Neural progenitor cell (in vitro differentiated cells): ENCODE measurements at regions not wholly inside any gene's neighbourhood (a gene's known extent, or its start where the extent isn't known, plus 50 kb on each side); places are given as distances from the start of the nearest gene placed in this dataset.

Source experiments
- DNase-seq: peaks from one replicate; pipeline ENCODE4 v3.0.0-alpha.2; 2016; ENCODE audit warnings: low spot score
- H2AFZ ChIP-seq: fragments of 200-600 bp; sonication (generic); replicated peaks from 2 replicates; pipeline ENCODE4 v1.6.1; 2016; ENCODE audit warnings: antibody characterized with exemption
- H3F3A ChIP-seq: fragments of 200-600 bp; sonication (generic); 2 replicates; pipeline ENCODE4 v1.6.1; 2016; ENCODE audit warnings: antibody characterized with exemption, low read depth
- H3K27ac ChIP-seq: fragments of 200-600 bp; sonication (generic); 2 replicates; pipeline ENCODE4 v1.5.1; 2016; ENCODE audit warnings: mild to moderate bottlenecking
- H3K27me3 ChIP-seq: fragments of 200-600 bp; sonication (generic); 2 replicates; pipeline ENCODE4 v1.6.1; 2016; ENCODE audit warnings: mild to moderate bottlenecking, moderate library complexity
- H3K36me3 ChIP-seq: fragments of 200-600 bp; sonication (generic); 2 replicates; pipeline ENCODE4 v1.5.1; 2016
- H3K4me1 ChIP-seq: fragments of 200-600 bp; sonication (generic); 2 replicates; pipeline ENCODE4 v1.6.1; 2016; ENCODE audit warnings: mixed run types
- H3K4me2 ChIP-seq: fragments of 200-600 bp; sonication (generic); 2 replicates; pipeline ENCODE4 v1.6.1; 2016
- H3K4me3 ChIP-seq: fragments of 200-600 bp; sonication (generic); 2 replicates; pipeline ENCODE4 v1.5.1; 2016
- H3K79me2 ChIP-seq: fragments of 200-600 bp; sonication (generic); 2 replicates; pipeline ENCODE4 v1.6.1; 2016; ENCODE audit warnings: low read depth
- H3K9ac ChIP-seq: fragments of 200-600 bp; sonication (generic); 2 replicates; pipeline ENCODE4 v1.6.1; 2016
- H3K9me3 ChIP-seq: fragments of 200-600 bp; sonication (generic); 2 replicates; pipeline ENCODE4 v1.5.1; 2016; ENCODE audit warnings: low read depth
- H4K20me1 ChIP-seq: fragments of 200-600 bp; sonication (generic); 2 replicates; pipeline ENCODE4 v1.6.1; 2016; ENCODE audit warnings: low read depth
- H3K27ac Mint-ChIP-seq: 3 replicates; pipeline ENCODE4 v1.8.0; 2021; ENCODE audit warnings: mixed read lengths
- H3K27me3 Mint-ChIP-seq: 2 replicates; pipeline ENCODE4 v1.8.0; 2022; ENCODE audit warnings: low read depth, mild to moderate bottlenecking, inconsistent platforms, moderate library complexity, mixed read lengths; ENCODE audit not compliant: insufficient read depth
- H3K36me3 Mint-ChIP-seq: 3 replicates; pipeline ENCODE4 v1.8.0; 2021; ENCODE audit warnings: mixed read lengths
- H3K4me1 Mint-ChIP-seq: 3 replicates; pipeline ENCODE4 v1.8.0; 2021; ENCODE audit warnings: mixed read lengths
- H3K4me3 Mint-ChIP-seq: 3 replicates; pipeline ENCODE4 v1.8.0; 2021; ENCODE audit warnings: mild to moderate bottlenecking, moderate library complexity, mixed read lengths
- H3K9me3 Mint-ChIP-seq: 3 replicates; pipeline ENCODE4 v1.8.0; 2020; ENCODE audit warnings: mixed read lengths
- EZH2 ChIP-seq: fragments of 200-600 bp; sonication (generic); IDR thresholded peaks from 2 replicates; pipeline ENCODE4 v1.6.1; 2017; ENCODE audit warnings: antibody characterized with exemption, mild to moderate bottlenecking, moderate library complexity
- EZH2phosphoT487 ChIP-seq: fragments of 200-600 bp; sonication (generic); IDR thresholded peaks from 2 replicates; pipeline ENCODE4 v1.6.1; 2017; ENCODE audit warnings: antibody characterized with exemption
- TF ChIP-seq, protein P1 (sequence below): fragments of 200-600 bp; sonication (generic); IDR thresholded peaks from 2 replicates; pipeline ENCODE4 v1.5.1; 2017; ENCODE audit warnings: antibody characterized with exemption, mild to moderate bottlenecking

DNA sequence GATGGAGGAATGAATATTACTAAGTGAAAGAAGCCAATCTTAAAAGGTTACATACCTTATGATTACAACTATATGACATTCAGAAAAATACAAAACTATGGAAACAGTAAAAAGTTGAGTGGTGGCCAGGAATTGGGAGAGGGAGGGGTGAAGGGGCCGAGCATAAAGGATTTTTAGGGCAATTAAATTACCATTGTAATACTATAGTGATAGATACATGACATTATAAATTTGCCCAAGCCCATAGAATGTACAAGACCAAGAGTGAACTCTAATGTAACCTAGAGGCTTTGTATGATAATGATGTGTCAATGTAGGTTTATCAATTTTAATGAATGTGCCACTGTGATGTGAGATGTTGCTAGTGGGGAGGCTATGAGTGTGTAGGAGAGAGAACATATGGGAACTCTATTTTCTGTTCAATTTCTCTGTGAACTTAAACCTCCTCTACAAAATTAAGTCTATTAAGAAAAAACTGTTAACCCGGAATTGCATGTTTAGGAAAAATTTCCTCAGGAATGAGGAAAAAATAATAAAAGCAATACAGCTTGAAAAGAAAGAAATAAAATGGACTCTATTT is 541.9 kb upstream of the UBE2E2 start:
- H3K27ac Mint-ChIP-seq = no peak overlapping the region
- H3K4me1 ChIP-seq = peaks cover 14% of the 10 kb centered on the region
- H3K4me3 ChIP-seq = no peak overlapping the region
- H3K27ac ChIP-seq = no peak overlapping the region
- no peak overlapping the region for H3K9ac ChIP-seq
- no peaks in the 10 kb centered on the region for H3K9me3 Mint-ChIP-seq
- no peaks in the 10 kb centered on the region for H4K20me1 ChIP-seq
- no peak overlapping the region for H3K4me3 Mint-ChIP-seq
- DNase-seq = no peak
- H3K27me3 ChIP-seq = no peaks in the 10 kb centered on the region
- H3K4me1 Mint-ChIP-seq = peaks cover 9% of the 10 kb centered on the region
- TF ChIP-seq EZH2 = no peak
- TF ChIP-seq EZH2phosphoT487 = no peak
- TF ChIP-seq, protein P1, sequence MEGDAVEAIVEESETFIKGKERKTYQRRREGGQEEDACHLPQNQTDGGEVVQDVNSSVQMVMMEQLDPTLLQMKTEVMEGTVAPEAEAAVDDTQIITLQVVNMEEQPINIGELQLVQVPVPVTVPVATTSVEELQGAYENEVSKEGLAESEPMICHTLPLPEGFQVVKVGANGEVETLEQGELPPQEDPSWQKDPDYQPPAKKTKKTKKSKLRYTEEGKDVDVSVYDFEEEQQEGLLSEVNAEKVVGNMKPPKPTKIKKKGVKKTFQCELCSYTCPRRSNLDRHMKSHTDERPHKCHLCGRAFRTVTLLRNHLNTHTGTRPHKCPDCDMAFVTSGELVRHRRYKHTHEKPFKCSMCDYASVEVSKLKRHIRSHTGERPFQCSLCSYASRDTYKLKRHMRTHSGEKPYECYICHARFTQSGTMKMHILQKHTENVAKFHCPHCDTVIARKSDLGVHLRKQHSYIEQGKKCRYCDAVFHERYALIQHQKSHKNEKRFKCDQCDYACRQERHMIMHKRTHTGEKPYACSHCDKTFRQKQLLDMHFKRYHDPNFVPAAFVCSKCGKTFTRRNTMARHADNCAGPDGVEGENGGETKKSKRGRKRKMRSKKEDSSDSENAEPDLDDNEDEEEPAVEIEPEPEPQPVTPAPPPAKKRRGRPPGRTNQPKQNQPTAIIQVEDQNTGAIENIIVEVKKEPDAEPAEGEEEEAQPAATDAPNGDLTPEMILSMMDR = no peak
- H3K36me3 ChIP-seq = no peaks in the 10 kb centered on the region
- H2AFZ ChIP-seq = no peak overlapping the region
- H3F3A ChIP-seq = peaks cover 5% of the 10 kb centered on the region
- H3K4me2 ChIP-seq = no peak overlapping the region
- H3K27me3 Mint-ChIP-seq = no peaks in the 10 kb centered on the region
- H3K36me3 Mint-ChIP-seq = no peaks in the 10 kb centered on the region
- no peaks in the 10 kb centered on the region for H3K79me2 ChIP-seq
- H3K9me3 ChIP-seq = no peaks in the 10 kb centered on the region

DNA sequence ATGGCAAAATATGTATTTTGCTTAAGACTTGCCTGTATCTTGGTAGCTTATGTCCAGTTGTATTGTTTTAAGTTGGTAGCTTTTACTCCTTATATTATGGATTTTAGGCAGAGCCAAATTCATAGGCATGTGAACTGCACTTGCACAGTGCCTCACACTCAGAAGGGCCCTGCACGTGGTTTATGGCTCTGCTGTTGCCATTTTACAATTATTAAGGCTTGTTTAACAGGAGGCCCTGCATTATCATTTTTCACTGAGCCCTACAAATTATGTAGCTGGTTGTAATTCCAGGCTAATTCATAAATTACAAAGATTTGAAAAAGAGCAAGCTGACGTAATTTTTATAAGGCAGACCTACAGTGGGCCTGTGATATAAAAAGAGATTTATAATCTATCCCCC is 537.6 kb upstream of the UBE2E2 start:
- H3K36me3 ChIP-seq = no peaks in the 10 kb centered on the region
- H3K27ac ChIP-seq = no peak overlapping the region
- Mint-ChIP-seq H3K27me3 (no peaks in the 10 kb centered on the region), H3K27ac (no peak overlapping the region), H3K4me1 (no peaks in the 10 kb centered on the region), H3K9me3 (no peaks in the 10 kb centered on the region), H3K4me3 (no peak overlapping the region), H3K36me3 (no peaks in the 10 kb centered on the region)
- TF ChIP-seq, protein P1 = no peak
- TF ChIP-seq EZH2 (no peak), EZH2phosphoT487 (no peak)
- no peaks in the 10 kb centered on the region for H3K79me2 ChIP-seq
- no peaks in the 10 kb centered on the region for H3K27me3 ChIP-seq
- no peaks in the 10 kb centered on the region for H4K20me1 ChIP-seq
- H3K4me2 ChIP-seq = no peak overlapping the region
- H2AFZ ChIP-seq = no peak overlapping the region
- no peak overlapping the region for H3K4me3 ChIP-seq
- no peaks in the 10 kb centered on the region for H3F3A ChIP-seq
- no peak overlapping the region for H3K9ac ChIP-seq
- H3K4me1 ChIP-seq = peaks cover 1% of the 10 kb centered on the region
- DNase-seq = no peak
- no peaks in the 10 kb centered on the region for H3K9me3 ChIP-seq

DNA sequence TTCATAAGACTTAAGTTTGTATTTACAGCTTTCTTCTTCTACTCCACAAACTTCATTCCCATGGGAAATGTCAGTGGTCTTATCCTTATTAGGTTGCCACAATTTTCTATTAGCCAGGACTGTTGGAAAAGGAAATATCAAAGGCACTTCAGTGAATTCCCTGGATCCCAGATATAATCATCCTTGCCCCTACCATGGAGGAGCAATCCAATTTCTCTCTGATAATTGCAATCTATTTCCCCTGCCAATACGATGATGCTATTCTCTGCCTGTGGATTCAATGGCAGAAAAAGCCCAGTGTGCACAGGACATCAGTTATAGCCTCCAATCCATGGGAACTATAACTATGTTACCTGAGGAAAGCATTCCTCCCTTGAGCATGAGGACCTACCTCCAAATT is 536.4 kb upstream of the UBE2E2 start:
- Histone ChIP-seq H4K20me1 (no peaks in the 10 kb centered on the region), H3K4me1 (no peaks in the 10 kb centered on the region), H2AFZ (no peak overlapping the region), H3K4me3 (no peak overlapping the region), H3K27ac (no peak overlapping the region), H3K4me2 (no peak overlapping the region), H3K36me3 (no peaks in the 10 kb centered on the region), H3K79me2 (no peaks in the 10 kb centered on the region), H3K27me3 (no peaks in the 10 kb centered on the region), H3F3A (no peaks in the 10 kb centered on the region), H3K9ac (no peak overlapping the region), H3K9me3 (no peaks in the 10 kb centered on the region)
- no peak overlapping the region for H3K27ac Mint-ChIP-seq
- no peak overlapping the region for H3K4me3 Mint-ChIP-seq
- H3K9me3 Mint-ChIP-seq = no peaks in the 10 kb centered on the region
- no peak for DNase-seq
- no peaks in the 10 kb centered on the region for H3K4me1 Mint-ChIP-seq
- TF ChIP-seq EZH2 = no peak
- TF ChIP-seq EZH2phosphoT487 = no peak
- TF ChIP-seq, protein P1 = no peak
- no peaks in the 10 kb centered on the region for H3K27me3 Mint-ChIP-seq
- no peaks in the 10 kb centered on the region for H3K36me3 Mint-ChIP-seq
